ENCODE measurements at regions not wholly inside any gene's neighbourhood (a gene's known extent, or its start where the extent isn't known, plus 50 kb on each side); places are given as distances from the start of the nearest gene placed in this dataset.
A peak's percentile ranks its signal among the peaks of the same experiment; 100 is the strongest.

GRCh38 chr9:38256461-38256860 is 136.0 kb upstream of the ALDH1B1 start:
- no peak overlapping the region for H3K27ac ChIP-seq (ENCODE audit: insufficient read length, low read depth, low read length)
- 0 out of 5 replicates have a peak, but pooled peaks cover 0 to 3% of the 10 kb centered on the region in 2 experiments for H3K9me3 Mint-ChIP-seq
- no peaks in the 10 kb centered on the region for H3K79me2 ChIP-seq (ENCODE audit: insufficient read depth, low read length)
- no peak overlapping the region for H3K4me3 Mint-ChIP-seq
- no peaks in the 10 kb centered on the region for H3K23me2 ChIP-seq (ENCODE audit: insufficient read length, low read depth, low read length, poor library complexity, severe bottlenecking)
- no peak overlapping the region for H2BK20ac ChIP-seq (ENCODE audit: low read depth, low read length, poor library complexity, severe bottlenecking)
- no peak overlapping the region for H3K9ac ChIP-seq (ENCODE audit: extremely low read depth, insufficient read length, low read length)
- H4K5ac ChIP-seq (ENCODE audit: insufficient read length, low read depth, low read length) = no peak overlapping the region
- DNase-seq = no peak
- no peak overlapping the region for H3K23ac ChIP-seq (ENCODE audit: insufficient read length, low read depth, low read length)
- H4K20me1 ChIP-seq (ENCODE audit: control insufficient read depth, insufficient read depth, insufficient read length) = no peaks in the 10 kb centered on the region
- H2BK15ac ChIP-seq (ENCODE audit: low read depth, low read length) = peak overlapping the region; percentile 12; the same call in 1 of the 2 replicates
- no peak for TF ChIP-seq CTCF (conservative IDR thresholded peaks at IDR 0.05)
- no peak overlapping the region for H3K18ac ChIP-seq (ENCODE audit: insufficient read length, low read depth, low read length)
- H3K56ac ChIP-seq (ENCODE audit: insufficient read length, low read depth, low read length) = no peak overlapping the region
- no peak overlapping the region for H3K27ac Mint-ChIP-seq
- no peak overlapping the region for H2BK12ac ChIP-seq (ENCODE audit: insufficient read length, low read depth, low read length)
- no peak overlapping the region for H2AFZ ChIP-seq (ENCODE audit: low read length)
- H3K27me3 Mint-ChIP-seq (ENCODE audit: low read depth) = peaks cover 67% of the 10 kb centered on the region
- no peaks in the 10 kb centered on the region; a peak in 1 of 7 replicates for H3K36me3 Mint-ChIP-seq (ENCODE audit: insufficient read depth in 1 of 3, low read depth in 3 of 3)
- no peak overlapping the region for H3K4ac ChIP-seq (ENCODE audit: low read depth, low read length)
- H3K4me1 ChIP-seq (ENCODE audit: insufficient read depth, low read length) = no peaks in the 10 kb centered on the region
- no peak overlapping the region for H4K8ac ChIP-seq (replicated peaks; ENCODE audit: insufficient read length, low read depth, low read length)
- no peaks in the 10 kb centered on the region for H3K4me1 Mint-ChIP-seq
- H3T11ph ChIP-seq (ENCODE audit: low read length) = no peak overlapping the region
- H2BK5ac ChIP-seq (ENCODE audit: insufficient read length, low read length) = no peak overlapping the region
- no peak overlapping the region for H2BK120ac ChIP-seq (ENCODE audit: low read depth, low read length, poor library complexity, severe bottlenecking)
- H3K4me2 ChIP-seq (ENCODE audit: insufficient read depth, insufficient read length, low read length) = no peak overlapping the region
- no peaks in the 10 kb centered on the region for H3K9me3 ChIP-seq (ENCODE audit: control insufficient read depth, low read depth, low read length)
- H2AK5ac ChIP-seq (ENCODE audit: insufficient read length, low read length) = no peak overlapping the region
- no peaks in the 10 kb centered on the region for H3K27me3 ChIP-seq (ENCODE audit: insufficient read depth, low read length)
- no peaks in the 10 kb centered on the region for H3K79me1 ChIP-seq (ENCODE audit: insufficient read depth, low read depth, low read length, poor library complexity, severe bottlenecking)
- no CpG with 5 or more reads among the region's 2 CpGs for WGBS (ENCODE audit: extremely low coverage, insufficient read length, low lambda C conversion rate)
- H3K14ac ChIP-seq (ENCODE audit: insufficient read depth, low read length) = no peak overlapping the region
- H4K91ac ChIP-seq (ENCODE audit: insufficient read length, low read depth, low read length) = no peak overlapping the region

Measured in H9 (cell line).